Spleen (tissue), 11 donors: ENCODE measurements at regions not wholly inside any gene's neighbourhood (a gene's known extent, or its start where the extent isn't known, plus 50 kb on each side); places are given as distances from the start of the nearest gene placed in this dataset.

Source experiments
- DNase-seq: peaks from one replicate; pipeline ENCODE4 v3.0.0-alpha.2; 2020
- H3K27ac ChIP-seq, 8 donors: fragments of 200-600 bp; sonication (generic) in 7 of 8; 1 replicate in 4 of 8; 2 replicates in 4 of 8; pipeline versions ENCODE4 v1.5.0 to v1.8.0; 2016 to 2021; ENCODE audit warnings: inconsistent platforms in 4 of 8, mild to moderate bottlenecking in 4 of 8, moderate library complexity in 1 of 8
- H3K27me3 ChIP-seq, 7 donors: fragments of 200-600 bp; sonication (generic) in 6 of 7; replicated peaks in 1 of 7; 1 replicate in 4 of 7; 2 replicates in 3 of 7; pipeline versions ENCODE4 v1.5.0 to v1.8.0; 2016 to 2021; ENCODE audit warnings: inconsistent platforms in 3 of 7, mild to moderate bottlenecking in 1 of 7
- H3K36me3 ChIP-seq, 6 donors: fragments of 200-600 bp; sonication (generic) in 5 of 6; 1 replicate in 4 of 6; 2 replicates in 2 of 6; pipeline versions ENCODE4 v1.5.0 to v1.8.0; 2016 to 2021; ENCODE audit warnings: inconsistent platforms in 2 of 6
- H3K4me1 ChIP-seq, 6 donors: fragments of 200-600 bp; sonication (generic) in 5 of 6; 1 replicate in 3 of 6; 2 replicates in 3 of 6; pipeline versions ENCODE4 v1.5.0 to v1.8.0; 2016 to 2021; ENCODE audit warnings: inconsistent platforms in 3 of 6
- H3K4me3 ChIP-seq, 8 donors: fragments of 200-600 bp; sonication (generic) in 7 of 8; 1 replicate in 4 of 8; 2 replicates in 4 of 8; pipeline versions ENCODE4 v1.5.0 to v1.8.0; 2016 to 2021; ENCODE audit warnings: inconsistent platforms in 4 of 8, mild to moderate bottlenecking in 4 of 8, moderate library complexity in 2 of 8
- H3K9me3 ChIP-seq, 8 donors: fragments of 200-600 bp; sonication (generic) in 7 of 8; 1 replicate in 4 of 8; 2 replicates in 4 of 8; pipeline versions ENCODE4 v1.5.0 to v1.8.0; 2016 to 2021; ENCODE audit warnings: inconsistent platforms in 4 of 8
- CTCF ChIP-seq, 11 experiments: fragments of 200-600 bp in 7 of 11; fragments of 450-650 bp in 4 of 11; sonication (generic) in 4 of 11; IDR thresholded peaks in 8 of 11; conservative IDR thresholded peaks in 3 of 11; 1 replicate in 7 of 11; 2 replicates in 4 of 11; pipeline versions ENCODE4 v1.4.0 to v1.8.0; 2016 to 2021; ENCODE audit warnings: antibody characterized with exemption in 11 of 11, inconsistent platforms in 4 of 11, mild to moderate bottlenecking in 1 of 11
- POLR2A ChIP-seq, 3 donors: fragments of 450-650 bp; IDR thresholded peaks; one replicate each; pipeline ENCODE4 v1.5.1; 2017; ENCODE audit warnings: antibody characterized with exemption in 3 of 3, mild to moderate bottlenecking in 1 of 3
- POLR2AphosphoS5 ChIP-seq, 3 donors: sonication (generic); formaldehyde crosslinking; IDR thresholded peaks; one replicate each; pipeline ENCODE4 v1.5.1; 2017; ENCODE audit warnings: antibody characterized with exemption in 3 of 3
- WGBS, 5 donors: extraction: QIAGEN DNeasy Blood & Tissue Kit in 3 of 5; methylation state at CpG; one replicate each; pipeline versions ENCODE4 v1.1.5 to v1.1.7; 2013 to 2018; 5-methylcytosine and 5-hydroxymethylcytosine counted together
- intact Hi-C: fragments of 100-400 bp; cut with DNase I; formaldehyde crosslinking; loops from one replicate; pipeline ENCODE4 v1.15.0; 2023; ENCODE audit warnings: low total_unique reads
- donor health status: healthy with polysubstance abuse.
- donor health status: DM: no; HTN: no; CAD: no; lungs with moderate emphysema.
- donor health status: DM: no; HTN: no; CAD: no.
- donor health status: Bipolar disorder and iron deficiency.
- donor health status: healthy.
- donor health status: DM: no; HTN: no; CAD: no.
- donor health status: DM: yes; HTN: yes; CAD: no.

GRCh38 chr15:92833106-92833433, 67.1 kb upstream of the CHD2 start:
- Histone ChIP-seq H3K4me3 (no peak overlapping the region), H3K4me1 (peaks cover 27 to 59% (median 43%) of the 10 kb centered on the region in 6 donors), H3K9me3 (no peaks in the 10 kb centered on the region), H3K27me3 (no peaks in the 10 kb centered on the region), H3K36me3 (no peaks in the 10 kb centered on the region), H3K27ac (peak overlapping the region; percentile 81 to 95 (median 90))
- 56 to 71% (median 64%) methylated on average over 4 of the region's 4 CpGs for WGBS, 5 donors
- no peak for DNase-seq
- intact Hi-C loops: no loop called here
- TF ChIP-seq POLR2AphosphoS5 (IDR thresholded peaks at IDR 0.05): no peak

GRCh38 chr15:92833493-92834271, 66.4 kb upstream of the CHD2 start:
- intact Hi-C loops: no loop called here
- Histone ChIP-seq H3K4me1 (peaks cover 27 to 64% (median 43%) of the 10 kb centered on the region in 6 donors), H3K27me3 (no peaks in the 10 kb centered on the region), H3K9me3 (no peaks in the 10 kb centered on the region), H3K36me3 (no peaks in the 10 kb centered on the region), H3K4me3 (no peak overlapping the region), H3K27ac (peak overlapping the region; percentile 81 to 95 (median 90))
- no peak for DNase-seq
- no peak for TF ChIP-seq CTCF (IDR thresholded peaks at IDR 0.05 in 8 of 11, conservative IDR thresholded peaks at IDR 0.05 in 3 of 11)
- TF ChIP-seq POLR2A (IDR thresholded peaks at IDR 0.05): no peak
- TF ChIP-seq POLR2AphosphoS5 (IDR thresholded peaks at IDR 0.05): no peak
- 81 to 91% (median 87%) methylated on average over 5 of the region's 5 CpGs for WGBS, 5 donors

GRCh38 chr15:92839696-92840095, 60.4 kb upstream of the CHD2 start:
- Histone ChIP-seq H3K4me3 (peak overlapping the region in 1 of 8 donors; percentile 22), H3K9me3 (no peaks in the 10 kb centered on the region), H3K27ac (peak overlapping the region; percentile 57 to 86 (median 72)), H3K4me1 (peaks cover 13 to 59% (median 36%) of the 10 kb centered on the region in 6 donors), H3K27me3 (no peaks in the 10 kb centered on the region), H3K36me3 (no peaks in the 10 kb centered on the region)
- DNase-seq: no peak
- 28 to 51% (median 35%) methylated on average over 5 of the region's 5 CpGs for WGBS, 5 donors
- intact Hi-C loops: no loop called here
- TF ChIP-seq POLR2AphosphoS5 (IDR thresholded peaks at IDR 0.05) (peak in 1 of 3 donors; percentile 56), CTCF (IDR thresholded peaks at IDR 0.05 in 8 of 11, conservative IDR thresholded peaks at IDR 0.05 in 3 of 11) (no peak), POLR2A (IDR thresholded peaks at IDR 0.05) (no peak)

- TF ChIP-seq CTCF (IDR thresholded peaks at IDR 0.05 in 8 of 11, conservative IDR thresholded peaks at IDR 0.05 in 3 of 11) (no peak), POLR2A (IDR thresholded peaks at IDR 0.05) (no peak), POLR2AphosphoS5 (IDR thresholded peaks at IDR 0.05) (no peak)
- Histone ChIP-seq H3K27ac (peak overlapping the region; percentile 57 to 86 (median 72)), H3K27me3 (no peaks in the 10 kb centered on the region)
Measured at GRCh38 chr15:92840149-92840548, 60.0 kb upstream of the CHD2 start.

More at GRCh38 chr15:92840149-92840548, 60.0 kb upstream of the CHD2 start:
- H3K9me3 ChIP-seq: no peaks in the 10 kb centered on the region
- DNase-seq: no peak
- 84 to 97% (median 90%) methylated on average over 3 of the region's 3 CpGs for WGBS, 5 donors
- no peaks in the 10 kb centered on the region for H3K36me3 ChIP-seq
- intact Hi-C loops: no loop called here
- H3K4me3 ChIP-seq: peak overlapping the region in 1 of 8 donors; percentile 22
- peaks cover 18 to 64% (median 39%) of the 10 kb centered on the region in 6 donors for H3K4me1 ChIP-seq
